ENCODE measurements at regions not wholly inside any gene's neighbourhood (a gene's known extent, or its start where the extent isn't known, plus 50 kb on each side); places are given as distances from the start of the nearest gene placed in this dataset.

- no peak for TF ChIP-seq CTCF (IDR thresholded peaks at IDR 0.05)
- no peak overlapping the region for H3K4me3 ChIP-seq
- no peak overlapping the region for H3K27ac ChIP-seq
- H3K27me3 ChIP-seq (replicated peaks; ENCODE audit: insufficient read depth), result no peaks in the 10 kb centered on the region
- H3K9me3 ChIP-seq, result no peaks in the 10 kb centered on the region
- no peaks in the 10 kb centered on the region for H3K36me3 ChIP-seq
- intact Hi-C loops (cut with DNase I), result no loop called here
- DNase-seq (ENCODE audit: low spot score), result no peak
- H3K4me1 ChIP-seq (replicated peaks), result no peaks in the 10 kb centered on the region
Observed at GRCh38 chr13:89803839-89804238, 1543.6 kb upstream of the MIR17HG start.

GRCh38 chr13:89806594-89806993 is 1540.9 kb upstream of the MIR17HG start:
- intact Hi-C loops (cut with DNase I), result no loop called here
- no peaks in the 10 kb centered on the region for H3K4me1 ChIP-seq (replicated peaks)
- no peaks in the 10 kb centered on the region for H3K36me3 ChIP-seq
- H3K4me3 ChIP-seq, result no peak overlapping the region
- DNase-seq (ENCODE audit: low spot score), result no peak
- no peak overlapping the region for H3K27ac ChIP-seq
- TF ChIP-seq CTCF (IDR thresholded peaks at IDR 0.05), result no peak
- TF ChIP-seq POLR2A (IDR thresholded peaks at IDR 0.05), result no peak
- TF ChIP-seq POLR2AphosphoS5 (IDR thresholded peaks at IDR 0.05), result no peak
- WGBS, result 90% methylated on average over 4 of the region's 4 CpGs
- H3K27me3 ChIP-seq (replicated peaks; ENCODE audit: insufficient read depth), result no peaks in the 10 kb centered on the region
- H3K9me3 ChIP-seq, result no peaks in the 10 kb centered on the region

- TF ChIP-seq CTCF (IDR thresholded peaks at IDR 0.05), result no peak
- TF ChIP-seq POLR2AphosphoS5 (IDR thresholded peaks at IDR 0.05), result no peak
- TF ChIP-seq POLR2A (IDR thresholded peaks at IDR 0.05), result no peak
- H3K27me3 ChIP-seq (replicated peaks; ENCODE audit: insufficient read depth), result no peaks in the 10 kb centered on the region
- no peak for DNase-seq (ENCODE audit: low spot score)
- no peak overlapping the region for H3K27ac ChIP-seq
- H3K4me3 ChIP-seq, result no peak overlapping the region
- no peaks in the 10 kb centered on the region for H3K9me3 ChIP-seq
- WGBS, result 75% methylated on average over 2 of the region's 2 CpGs
- intact Hi-C loops (cut with DNase I), result no loop called here
- no peaks in the 10 kb centered on the region for H3K4me1 ChIP-seq (replicated peaks)
- H3K36me3 ChIP-seq, result no peaks in the 10 kb centered on the region
Observed at GRCh38 chr13:89812856-89813255, 1534.6 kb upstream of the MIR17HG start.

DNA sequence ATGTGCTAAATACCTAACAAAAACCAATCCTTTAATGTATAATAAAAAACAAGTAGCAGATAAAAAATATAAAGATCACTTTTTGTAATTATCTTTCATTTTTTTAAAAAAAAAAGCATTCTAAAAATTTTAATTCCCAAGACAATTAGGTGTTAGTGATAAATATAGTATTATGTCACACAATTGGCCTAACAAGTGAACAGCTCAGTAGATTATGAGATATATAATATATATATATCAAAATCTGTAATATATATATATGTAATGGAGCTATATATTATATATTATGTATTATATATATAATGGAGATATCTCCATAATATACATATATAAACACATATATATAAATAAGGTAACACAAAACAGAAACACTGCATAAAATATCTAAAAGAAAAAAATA is 1531.1 kb upstream of the MIR17HG start:
- intact Hi-C loops (cut with DNase I), result no loop called here
- DNase-seq (ENCODE audit: low spot score), result no peak
- no peak for TF ChIP-seq POLR2AphosphoS5 (IDR thresholded peaks at IDR 0.05)
- no peak for TF ChIP-seq POLR2A (IDR thresholded peaks at IDR 0.05)
- no peak for TF ChIP-seq CTCF (IDR thresholded peaks at IDR 0.05)

DNA sequence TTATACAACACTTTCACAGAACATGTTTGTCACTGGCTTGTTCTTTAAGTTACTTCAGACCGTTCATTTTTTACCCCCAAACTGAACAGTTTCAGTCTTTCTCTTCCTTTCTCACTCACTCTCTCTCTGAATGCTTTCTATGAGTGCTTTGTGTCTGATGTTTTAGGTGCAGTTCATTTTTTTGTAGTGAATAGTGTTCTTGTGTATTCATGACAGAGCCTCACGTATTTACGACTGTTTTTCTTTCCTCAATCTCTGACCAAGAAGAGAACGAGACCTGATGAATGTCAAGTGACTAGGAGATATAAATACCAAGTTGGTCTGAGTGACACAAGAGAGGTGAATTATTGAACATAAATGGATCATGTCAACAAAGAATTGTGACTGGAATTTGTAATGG is 1525.0 kb upstream of the MIR17HG start:
- 33% methylated on average over 4 of the region's 4 CpGs for WGBS
- no peaks in the 10 kb centered on the region for H3K9me3 ChIP-seq
- intact Hi-C loops (cut with DNase I), result no loop called here
- H3K36me3 ChIP-seq, result no peaks in the 10 kb centered on the region
- TF ChIP-seq POLR2A (IDR thresholded peaks at IDR 0.05) (no peak), POLR2AphosphoS5 (IDR thresholded peaks at IDR 0.05) (no peak), CTCF (IDR thresholded peaks at IDR 0.05) (no peak)
- no peak overlapping the region for H3K27ac ChIP-seq
- H3K4me3 ChIP-seq, result no peak overlapping the region
- H3K4me1 ChIP-seq (replicated peaks), result no peaks in the 10 kb centered on the region
- no peaks in the 10 kb centered on the region for H3K27me3 ChIP-seq (replicated peaks; ENCODE audit: insufficient read depth)
- DNase-seq (ENCODE audit: low spot score), result no peak

More for the DNA sequence above, 1531.1 kb upstream of the MIR17HG start:
- H3K9me3 ChIP-seq, result no peaks in the 10 kb centered on the region
- no peaks in the 10 kb centered on the region for H3K36me3 ChIP-seq
- H3K4me3 ChIP-seq, result no peak overlapping the region
- no peaks in the 10 kb centered on the region for H3K27me3 ChIP-seq (replicated peaks; ENCODE audit: insufficient read depth)
- H3K4me1 ChIP-seq (replicated peaks), result no peaks in the 10 kb centered on the region
- no peak overlapping the region for H3K27ac ChIP-seq

All from prostate gland (tissue), 2 donors.